BE2C (cell line): ENCODE measurements at regions not wholly inside any gene's neighbourhood (a gene's known extent, or its start where the extent isn't known, plus 50 kb on each side); places are given as distances from the start of the nearest gene placed in this dataset.
"Not testable (repeated sequence)": the region's sequence is repeated elsewhere in the genome, so short reads cannot be mapped to it uniquely, and the experiment has no call there.

Experiments
- DNase-seq: peaks from one replicate; pipeline ENCODE4 v3.0.0-alpha.2; 2020
- H3K27me3 ChIP-seq: fragments of 250-450 bp; sonication (Bioruptor Pico); 2 replicates; pipeline ENCODE4 v1.5.1; 2020; ENCODE audit warnings: mild to moderate bottlenecking
- H3K36me3 ChIP-seq: fragments of 250-450 bp; sonication (Bioruptor Pico); 2 replicates; pipeline ENCODE4 v1.5.1; 2020; ENCODE audit warnings: mild to moderate bottlenecking
- H3K4me1 ChIP-seq: fragments of 250-450 bp; sonication (Bioruptor Pico); 2 replicates; pipeline ENCODE4 v1.5.1; 2020
- H3K4me3 ChIP-seq: 2 replicates; pipeline ENCODE4 v1.5.1; 2011; ENCODE audit warnings: low read depth, low read length
- H3K9me3 ChIP-seq: fragments of 250-450 bp; sonication (Bioruptor Pico); 2 replicates; pipeline ENCODE4 v1.5.1; 2020
- CTCF ChIP-seq: IDR thresholded peaks from 2 replicates; pipeline ENCODE4 v1.5.1; 2012; ENCODE audit warnings: mild to moderate bottlenecking, low read depth, low read length

- no peaks in the 10 kb centered on the region for H3K9me3 ChIP-seq
- no peaks in the 10 kb centered on the region for H3K4me1 ChIP-seq
- no peak for DNase-seq
- H3K36me3 ChIP-seq: no peaks in the 10 kb centered on the region
- no peak for TF ChIP-seq CTCF
- no peak overlapping the region for H3K4me3 ChIP-seq
- H3K27me3 ChIP-seq: no peaks in the 10 kb centered on the region
Observed at GRCh38 chr6:142648036-142648451, 296.9 kb downstream of the HIVEP2 start.

DNA sequence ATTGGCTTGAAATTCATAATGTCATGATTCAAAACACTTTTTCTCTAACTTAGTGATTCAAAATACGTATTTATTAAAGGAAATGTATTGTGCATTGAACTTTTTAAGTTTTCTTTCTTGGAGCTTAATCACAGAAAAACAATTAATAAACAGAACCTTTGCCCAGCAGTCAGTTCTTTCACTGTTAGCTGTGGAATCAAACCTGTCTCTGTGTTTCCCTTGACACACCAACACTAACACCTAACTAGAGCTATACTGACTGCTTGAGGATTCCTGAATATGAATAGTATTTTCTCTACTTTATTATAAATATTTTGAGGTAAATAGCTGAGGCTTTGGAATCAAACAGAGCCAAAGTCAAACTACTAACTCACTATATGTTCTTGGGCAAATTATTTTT, 296.4 kb downstream of the HIVEP2 start:
- Histone ChIP-seq H3K4me1 (no peaks in the 10 kb centered on the region), H3K36me3 (no peaks in the 10 kb centered on the region), H3K9me3 (no peaks in the 10 kb centered on the region), H3K4me3 (no peak overlapping the region), H3K27me3 (no peaks in the 10 kb centered on the region)
- no peak for DNase-seq
- no peak for TF ChIP-seq CTCF

DNA sequence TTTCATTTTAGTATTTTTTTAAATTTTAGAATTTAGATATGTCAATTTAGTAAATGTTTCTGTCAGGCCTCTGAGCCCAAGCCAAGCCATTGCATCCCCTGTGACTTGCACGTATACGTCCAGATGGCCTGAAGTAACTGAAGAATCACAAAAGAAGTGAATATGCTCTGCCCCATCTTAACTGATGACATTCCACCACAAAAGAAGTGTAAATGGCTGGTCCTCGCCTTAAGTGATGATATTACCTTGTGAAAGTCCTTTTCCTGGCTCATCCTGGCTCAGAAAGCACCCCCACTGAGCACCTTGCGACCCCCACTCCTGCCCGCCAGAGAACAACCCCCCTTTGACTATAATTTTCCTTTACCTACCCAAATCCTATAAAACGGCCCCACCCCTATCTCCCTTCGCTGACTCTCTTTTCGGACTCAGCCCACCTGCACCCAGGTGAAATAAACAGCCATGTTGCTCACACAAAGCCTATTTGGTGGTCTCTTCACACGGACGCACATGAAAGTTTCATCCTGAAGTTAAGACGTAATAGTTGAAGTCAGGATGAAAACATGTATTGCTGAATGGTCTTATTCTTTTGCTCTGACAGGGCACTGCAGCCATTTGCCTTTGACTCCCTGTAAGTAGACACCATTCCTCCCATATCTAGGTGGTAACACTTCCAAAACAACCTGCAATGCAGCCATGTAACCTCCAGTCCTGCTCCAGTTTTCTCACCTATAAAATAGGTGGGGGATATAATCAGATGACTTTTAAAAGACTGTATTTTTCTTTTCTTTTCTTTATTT, 295.3 kb downstream of the HIVEP2 start:
- H3K27me3 ChIP-seq, H3K4me1 ChIP-seq, H3K4me3 ChIP-seq, H3K36me3 ChIP-seq, DNase-seq, H3K9me3 ChIP-seq: not testable (repeated sequence)

- H3K4me3 ChIP-seq: no peak overlapping the region
- H3K9me3 ChIP-seq: no peaks in the 10 kb centered on the region
- no peak for DNase-seq
- H3K4me1 ChIP-seq: no peaks in the 10 kb centered on the region
- no peaks in the 10 kb centered on the region for H3K36me3 ChIP-seq
- TF ChIP-seq CTCF: no peak
- no peaks in the 10 kb centered on the region for H3K27me3 ChIP-seq
Observed at GRCh38 chr6:142651384-142651783, 293.6 kb downstream of the HIVEP2 start.

- no peak for DNase-seq
- Histone ChIP-seq H3K4me3 (no peak overlapping the region), H3K36me3 (no peaks in the 10 kb centered on the region), H3K9me3 (no peaks in the 10 kb centered on the region), H3K4me1 (no peaks in the 10 kb centered on the region), H3K27me3 (no peaks in the 10 kb centered on the region)
- TF ChIP-seq CTCF: no peak
Observed at GRCh38 chr6:142653710-142654420, 291.1 kb downstream of the HIVEP2 start.

- no peaks in the 10 kb centered on the region for H3K27me3 ChIP-seq
- no peak overlapping the region for H3K4me3 ChIP-seq
- H3K9me3 ChIP-seq: no peaks in the 10 kb centered on the region
- DNase-seq: no peak
- no peaks in the 10 kb centered on the region for H3K36me3 ChIP-seq
- no peaks in the 10 kb centered on the region for H3K4me1 ChIP-seq
- TF ChIP-seq CTCF: no peak
Observed at GRCh38 chr6:142659661-142660060, 285.3 kb downstream of the HIVEP2 start.
